ENCODE measurements at regions not wholly inside any gene's neighbourhood (a gene's known extent, or its start where the extent isn't known, plus 50 kb on each side); places are given as distances from the start of the nearest gene placed in this dataset.

DNA sequence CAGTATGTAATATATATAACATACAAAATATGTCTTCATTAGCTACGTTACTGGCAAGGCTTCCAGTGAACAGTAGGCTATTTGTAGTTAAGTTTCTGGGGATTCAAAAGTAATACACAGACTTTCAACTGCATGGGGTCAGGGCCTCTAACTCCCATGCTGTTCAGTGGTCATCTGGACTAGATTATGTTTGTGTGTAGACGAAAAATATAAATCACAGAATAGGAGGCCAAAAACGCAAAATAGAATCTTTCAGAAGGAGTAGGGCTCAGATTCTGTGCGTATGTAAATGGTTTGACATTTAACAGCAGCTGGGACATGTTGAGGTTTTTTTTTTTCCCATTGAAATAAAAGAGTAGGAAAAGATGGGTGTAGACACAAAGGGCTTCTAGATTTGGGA is 1048.7 kb upstream of the WWC1 start:
- Histone ChIP-seq H3K79me2 (ENCODE audit: control insufficient read depth, insufficient read depth, low read length) (no peaks in the 10 kb centered on the region), H4K20me1 (ENCODE audit: control insufficient read depth, insufficient read depth, low read length, poor library complexity, severe bottlenecking) (no peaks in the 10 kb centered on the region), H3K36me3 (replicated peaks in 1 of 2; ENCODE audit: control extremely low read depth in 1 of 2, control insufficient read depth in 1 of 2, extremely low read depth in 1 of 2, insufficient read depth in 2 of 2, low read length in 1 of 2) (no peaks in the 10 kb centered on the region), H3K4me1 (ENCODE audit: control insufficient read depth in 2 of 2, insufficient read depth in 2 of 2, low read length in 2 of 2) (no peaks in the 10 kb centered on the region), H3K4me2 (replicated peaks; ENCODE audit: low read depth, low read length, poor library complexity, severe bottlenecking) (no peak overlapping the region), H3K9ac (ENCODE audit: low read length) (no peak overlapping the region), H3K4me3 (ENCODE audit: control extremely low read depth in 1 of 5, extremely low read depth in 1 of 5, insufficient read depth in 1 of 5, low read depth in 2 of 5, low read length in 4 of 5) (no peak overlapping the region), H2AFZ (ENCODE audit: insufficient read depth, low read depth, low read length, poor library complexity, severe bottlenecking) (no peak overlapping the region), H3K9me3 (ENCODE audit: control extremely low read depth in 1 of 3, control insufficient read depth in 2 of 3, insufficient read depth in 1 of 3, low read length in 2 of 3) (no peaks in the 10 kb centered on the region), H3K27ac (ENCODE audit: low read length in 2 of 2) (no peak overlapping the region), H3K27me3 (replicated peaks in 1 of 4; ENCODE audit: control extremely low read depth in 1 of 4, control insufficient read depth in 3 of 4, insufficient read depth in 4 of 4, low read length in 3 of 4) (no peaks in the 10 kb centered on the region)
- ATAC-seq (ENCODE audit: low read depth) (no peak), DNase-seq (no peak)
- WGBS (ENCODE audit: insufficient coverage): 97% methylated on average over 3 of the region's 4 CpGs
- TF ChIP-seq, protein P1, sequence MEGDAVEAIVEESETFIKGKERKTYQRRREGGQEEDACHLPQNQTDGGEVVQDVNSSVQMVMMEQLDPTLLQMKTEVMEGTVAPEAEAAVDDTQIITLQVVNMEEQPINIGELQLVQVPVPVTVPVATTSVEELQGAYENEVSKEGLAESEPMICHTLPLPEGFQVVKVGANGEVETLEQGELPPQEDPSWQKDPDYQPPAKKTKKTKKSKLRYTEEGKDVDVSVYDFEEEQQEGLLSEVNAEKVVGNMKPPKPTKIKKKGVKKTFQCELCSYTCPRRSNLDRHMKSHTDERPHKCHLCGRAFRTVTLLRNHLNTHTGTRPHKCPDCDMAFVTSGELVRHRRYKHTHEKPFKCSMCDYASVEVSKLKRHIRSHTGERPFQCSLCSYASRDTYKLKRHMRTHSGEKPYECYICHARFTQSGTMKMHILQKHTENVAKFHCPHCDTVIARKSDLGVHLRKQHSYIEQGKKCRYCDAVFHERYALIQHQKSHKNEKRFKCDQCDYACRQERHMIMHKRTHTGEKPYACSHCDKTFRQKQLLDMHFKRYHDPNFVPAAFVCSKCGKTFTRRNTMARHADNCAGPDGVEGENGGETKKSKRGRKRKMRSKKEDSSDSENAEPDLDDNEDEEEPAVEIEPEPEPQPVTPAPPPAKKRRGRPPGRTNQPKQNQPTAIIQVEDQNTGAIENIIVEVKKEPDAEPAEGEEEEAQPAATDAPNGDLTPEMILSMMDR (IDR thresholded peaks at IDR 0.05): no peak
- TF ChIP-seq EZH2 (IDR thresholded peaks at IDR 0.05; ENCODE audit: borderline replicate concordance, insufficient read depth, low read depth, low read length, poor library complexity, severe bottlenecking): no peak
- POLR2A ChIA-PET: no interaction called here
- no peaks in the 10 kb centered on the region for H3K4me1 Mint-ChIP-seq
- peaks cover 2% of the 10 kb centered on the region for H3K9me3 Mint-ChIP-seq (ENCODE audit: insufficient read depth)
- H3K27ac Mint-ChIP-seq: no peak overlapping the region
- CTCF ChIA-PET: no interaction called here
- H3K27me3 Mint-ChIP-seq: no peaks in the 10 kb centered on the region
- no peak overlapping the region for H3K4me3 Mint-ChIP-seq
- intact Hi-C loops (cut with micrococcal nuclease): no loop called here

DNA sequence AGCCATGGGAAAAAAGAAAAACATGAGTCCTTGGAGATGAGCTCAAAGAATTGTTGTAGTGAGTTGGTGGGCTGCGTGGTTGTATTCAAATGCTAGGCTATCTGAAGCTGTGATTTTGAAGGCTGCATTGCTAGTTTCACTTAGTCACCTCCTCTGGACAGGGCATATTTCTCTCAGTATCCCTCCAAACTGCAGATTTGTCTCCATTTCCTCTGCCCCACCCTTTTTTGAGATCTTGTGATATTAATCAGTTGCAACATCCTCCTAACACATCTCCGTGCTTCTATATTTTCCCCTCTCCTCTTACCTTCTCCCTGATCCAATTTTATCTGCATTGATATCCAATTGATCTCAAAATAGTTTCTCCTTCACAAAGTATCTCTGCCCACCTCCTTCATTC is 1048.0 kb upstream of the WWC1 start:
- H3K9ac ChIP-seq (ENCODE audit: low read length): no peak overlapping the region
- no peaks in the 10 kb centered on the region for H3K36me3 ChIP-seq (replicated peaks in 1 of 2; ENCODE audit: control extremely low read depth in 1 of 2, control insufficient read depth in 1 of 2, extremely low read depth in 1 of 2, insufficient read depth in 2 of 2, low read length in 1 of 2)
- DNase-seq: no peak
- H2AFZ ChIP-seq (ENCODE audit: insufficient read depth, low read depth, low read length, poor library complexity, severe bottlenecking): no peak overlapping the region
- CTCF ChIA-PET: no interaction called here
- H3K27me3 ChIP-seq (replicated peaks in 1 of 4; ENCODE audit: control extremely low read depth in 1 of 4, control insufficient read depth in 3 of 4, insufficient read depth in 4 of 4, low read length in 3 of 4): no peaks in the 10 kb centered on the region
- H3K79me2 ChIP-seq (ENCODE audit: control insufficient read depth, insufficient read depth, low read length): no peaks in the 10 kb centered on the region
- WGBS (ENCODE audit: insufficient coverage): 71% methylated on average over 1 of the region's 2 CpGs
- intact Hi-C loops (cut with micrococcal nuclease): no loop called here
- TF ChIP-seq, protein P1 (IDR thresholded peaks at IDR 0.05): no peak
- TF ChIP-seq EZH2 (IDR thresholded peaks at IDR 0.05; ENCODE audit: borderline replicate concordance, insufficient read depth, low read depth, low read length, poor library complexity, severe bottlenecking): no peak
- no peak overlapping the region for H3K4me2 ChIP-seq (replicated peaks; ENCODE audit: low read depth, low read length, poor library complexity, severe bottlenecking)
- Mint-ChIP-seq H3K9me3 (ENCODE audit: insufficient read depth) (peaks cover 2% of the 10 kb centered on the region), H3K4me1 (no peaks in the 10 kb centered on the region), H3K27ac (no peak overlapping the region), H3K27me3 (no peaks in the 10 kb centered on the region), H3K4me3 (no peak overlapping the region)
- no peak for ATAC-seq (ENCODE audit: low read depth)
- H3K9me3 ChIP-seq (ENCODE audit: control extremely low read depth in 1 of 3, control insufficient read depth in 2 of 3, insufficient read depth in 1 of 3, low read length in 2 of 3): no peaks in the 10 kb centered on the region
- POLR2A ChIA-PET: no interaction called here
- H3K4me1 ChIP-seq (ENCODE audit: control insufficient read depth in 2 of 2, insufficient read depth in 2 of 2, low read length in 2 of 2): no peaks in the 10 kb centered on the region
- no peak overlapping the region for H3K27ac ChIP-seq (ENCODE audit: low read length in 2 of 2)
- H3K4me3 ChIP-seq (ENCODE audit: control extremely low read depth in 1 of 5, extremely low read depth in 1 of 5, insufficient read depth in 1 of 5, low read depth in 2 of 5, low read length in 4 of 5): no peak overlapping the region
- no peaks in the 10 kb centered on the region for H4K20me1 ChIP-seq (ENCODE audit: control insufficient read depth, insufficient read depth, low read length, poor library complexity, severe bottlenecking)
